GM19438 (cell line): ENCODE measurements at regions not wholly inside any gene's neighbourhood (a gene's known extent, or its start where the extent isn't known, plus 50 kb on each side); places are given as distances from the start of the nearest gene placed in this dataset.
"Not testable (repeated sequence)": the region's sequence is repeated elsewhere in the genome, so short reads cannot be mapped to it uniquely, and the experiment has no call there.

ENCODE experiments used
- ATAC-seq: cut with Tn5 transposase; IDR thresholded peaks from one replicate; pipeline ENCODE4 v1.9.1; 2021; ENCODE audit warnings: low read depth; ENCODE audit not compliant: unreplicated experiment

GRCh38 chr12:131403676-131404075, 307.2 kb upstream of the SFSWAP start:
- ATAC-seq, result no peak

- no peak for ATAC-seq
Observed at GRCh38 chr12:131404705-131405104, 306.2 kb upstream of the SFSWAP start.

DNA sequence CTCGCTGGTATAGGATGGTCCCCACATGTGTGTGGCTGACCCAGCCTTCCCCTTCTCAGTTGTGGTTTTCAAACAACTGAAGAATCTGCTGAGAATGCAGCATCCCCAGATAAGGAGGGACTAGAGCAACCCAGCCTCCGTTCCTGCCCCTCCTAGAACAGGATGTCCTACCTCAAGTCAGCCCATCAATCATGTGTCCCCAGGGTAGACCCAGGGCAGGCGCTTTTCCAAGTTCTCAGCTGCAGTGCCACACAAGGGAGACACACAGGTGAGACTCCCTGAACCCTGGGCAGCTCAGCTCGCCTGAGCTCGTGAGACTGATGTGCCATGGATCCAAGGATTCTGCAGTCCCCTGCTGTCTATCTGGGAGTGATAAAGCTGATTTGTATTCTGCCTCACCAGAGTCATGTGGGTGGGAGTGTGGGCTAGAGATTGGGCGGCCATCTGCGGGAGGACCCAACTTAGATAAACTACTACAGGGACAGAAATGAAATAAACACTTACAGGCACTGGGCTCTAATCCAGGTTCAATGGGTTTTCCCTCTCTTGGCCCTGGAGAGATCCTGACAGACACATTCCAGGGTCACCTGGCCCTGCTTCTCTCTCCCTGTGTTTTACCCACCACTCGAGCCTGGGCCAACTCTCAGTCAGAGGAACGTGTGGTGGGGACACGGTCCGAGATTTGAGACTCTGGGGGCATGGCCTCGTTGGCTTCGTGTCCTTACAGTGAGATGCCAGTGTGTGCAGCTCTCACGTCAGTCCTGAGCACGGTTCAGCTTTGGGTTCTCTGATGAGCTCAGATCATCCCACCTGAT, 303.5 kb upstream of the SFSWAP start:
- ATAC-seq, result no peak

GRCh38 chr12:131408036-131408365, 302.9 kb upstream of the SFSWAP start:
- no peak for ATAC-seq

- ATAC-seq, result no peak
Observed at GRCh38 chr12:131408484-131408883, 302.4 kb upstream of the SFSWAP start.

GRCh38 chr12:131409211-131409610, 301.7 kb upstream of the SFSWAP start:
- ATAC-seq, result no peak

DNA sequence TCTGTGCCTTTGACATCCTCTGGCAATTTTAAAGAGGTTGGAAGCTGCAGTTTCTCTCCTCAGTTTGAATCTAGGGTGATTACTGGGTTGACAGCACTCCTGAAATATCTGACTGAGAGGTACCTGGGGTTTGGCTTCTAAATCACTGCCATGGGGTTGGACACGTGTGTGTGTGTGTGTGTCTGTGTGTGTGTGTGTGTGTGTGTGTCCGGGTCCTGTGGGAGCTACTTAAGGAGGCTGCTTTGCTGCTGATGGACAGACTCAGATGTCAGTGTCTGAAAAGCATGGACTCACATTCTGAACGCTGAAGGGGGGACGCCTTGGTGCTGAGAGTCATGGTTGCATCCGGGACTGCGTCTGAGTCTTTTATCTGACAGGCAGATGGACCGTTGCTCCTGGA, 299.1 kb upstream of the SFSWAP start:
- ATAC-seq, result not testable (repeated sequence)

GRCh38 chr12:131413006-131413405, 297.9 kb upstream of the SFSWAP start:
- ATAC-seq, result no peak

GRCh38 chr12:131413471-131413870, 297.4 kb upstream of the SFSWAP start:
- no peak for ATAC-seq

DNA sequence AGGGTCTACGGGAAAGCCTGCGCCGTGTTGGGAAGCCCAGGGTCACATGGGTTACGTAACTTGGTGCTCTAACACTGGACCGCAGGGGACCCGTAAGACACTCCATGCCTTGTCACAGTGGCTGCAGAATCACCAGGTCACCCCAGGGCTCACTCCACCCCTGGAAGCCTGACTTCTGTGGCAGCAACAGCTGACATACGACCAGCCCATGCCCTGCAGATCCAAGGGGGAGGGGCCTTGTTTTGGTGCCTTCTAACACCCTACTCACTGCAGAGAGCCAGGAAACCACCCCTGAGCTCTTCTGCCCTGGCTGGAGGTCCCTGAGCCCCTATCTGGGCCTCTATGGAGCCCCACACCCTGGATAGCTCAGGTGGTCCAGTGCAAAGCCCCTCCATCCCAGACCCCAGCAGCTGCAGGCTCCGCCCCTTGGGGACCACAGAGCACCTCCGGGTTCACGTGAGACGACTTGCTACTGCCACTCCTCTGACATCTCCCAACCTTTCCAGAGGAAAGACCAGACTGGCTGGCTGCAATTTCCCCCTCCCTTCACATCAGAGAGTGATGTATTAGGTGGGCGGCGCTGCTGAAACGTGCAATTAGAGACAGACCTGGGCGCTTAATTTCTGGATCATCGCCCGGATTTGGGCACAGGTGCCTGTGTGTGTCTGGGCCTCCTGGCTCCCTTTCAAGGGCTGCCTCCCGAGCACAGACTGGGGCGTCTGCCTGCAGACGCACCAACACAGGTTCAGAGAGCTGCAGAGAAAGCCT, 296.6 kb upstream of the SFSWAP start:
- ATAC-seq, result not testable (repeated sequence)

- no peak for ATAC-seq
Observed at GRCh38 chr12:131415781-131416180, 295.1 kb upstream of the SFSWAP start.

DNA sequence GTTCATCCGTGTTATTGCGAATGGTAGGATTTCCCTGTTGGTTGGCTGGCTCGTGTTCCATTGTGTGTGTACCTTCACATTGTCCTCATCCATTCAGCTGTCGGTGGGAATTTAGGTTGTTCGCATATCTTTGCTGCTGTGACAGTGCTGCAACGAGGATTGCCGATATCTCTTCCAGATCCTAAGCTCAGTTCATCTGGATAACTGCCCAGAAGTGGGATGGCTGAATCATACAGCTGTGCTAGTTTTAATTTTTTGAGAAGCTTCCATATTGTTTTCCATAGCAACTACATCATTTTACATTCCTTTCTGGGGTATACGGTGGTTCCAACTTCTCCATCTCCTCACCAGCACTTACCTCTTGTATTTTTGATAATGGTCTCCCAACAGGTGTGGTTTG, 292.8 kb upstream of the SFSWAP start:
- ATAC-seq, result no peak

- no peak for ATAC-seq
Observed at GRCh38 chr12:131418884-131419283, 292.0 kb upstream of the SFSWAP start.

GRCh38 chr12:131420867-131421447, 289.9 kb upstream of the SFSWAP start:
- ATAC-seq, result no peak

- ATAC-seq, result no peak
Observed at GRCh38 chr12:131421509-131422186, 289.2 kb upstream of the SFSWAP start.

- no peak for ATAC-seq
Observed at GRCh38 chr12:131422187-131422520, 288.7 kb upstream of the SFSWAP start.

GRCh38 chr12:131422744-131423143, 288.1 kb upstream of the SFSWAP start:
- no peak for ATAC-seq

DNA sequence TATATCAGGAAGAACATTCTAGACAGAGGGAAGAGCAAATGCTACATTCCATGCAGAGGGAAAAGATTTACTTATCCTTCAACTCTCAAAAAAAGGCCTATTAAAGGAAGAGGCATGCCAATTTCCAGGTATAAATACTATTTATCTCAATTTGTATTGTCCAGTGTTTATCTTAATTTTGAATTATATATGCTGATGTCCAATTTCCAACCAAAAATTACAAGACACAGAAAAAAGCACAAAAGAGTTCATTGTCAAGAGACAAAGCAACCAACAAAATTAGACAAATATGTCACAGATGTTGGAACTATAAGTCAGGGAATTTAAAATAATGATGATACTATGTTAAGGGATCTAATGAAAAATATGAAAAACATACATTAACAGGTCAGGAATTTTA, 286.6 kb upstream of the SFSWAP start:
- ATAC-seq, result no peak

GRCh38 chr12:131425112-131426075, 285.5 kb upstream of the SFSWAP start:
- no peak for ATAC-seq

DNA sequence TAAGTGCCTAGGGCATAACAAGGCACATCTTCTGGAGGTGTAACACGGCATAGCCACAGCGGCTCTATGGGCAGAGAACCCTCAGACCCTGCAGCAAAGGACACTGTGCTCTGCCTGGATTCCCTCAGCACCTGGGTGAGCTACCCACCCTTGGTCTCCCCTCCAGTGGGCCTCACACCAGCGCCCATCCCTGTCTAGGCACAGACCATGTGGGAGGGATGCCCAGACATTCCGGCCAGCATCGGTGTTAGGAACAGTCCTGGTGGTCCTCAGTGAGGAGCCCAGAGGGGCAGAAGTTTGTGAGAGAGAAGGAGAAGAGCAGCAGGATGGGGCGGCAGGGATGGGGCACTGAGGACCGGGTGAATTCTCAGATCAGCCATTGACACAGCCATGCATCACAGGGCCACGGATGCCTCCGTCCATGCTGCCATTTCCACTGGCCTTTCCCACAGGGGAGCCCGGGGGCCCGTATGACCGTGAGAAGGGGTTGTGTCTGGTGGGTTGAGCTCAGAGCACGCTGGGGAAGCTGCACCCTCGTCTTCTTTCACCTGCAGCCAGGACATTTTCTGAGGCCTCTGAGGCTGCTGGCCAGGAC, 282.7 kb upstream of the SFSWAP start:
- no peak for ATAC-seq
